HG03060 (cell line): ENCODE measurements at regions not wholly inside any gene's neighbourhood (a gene's known extent, or its start where the extent isn't known, plus 50 kb on each side); places are given as distances from the start of the nearest gene placed in this dataset.
"Not testable (repeated sequence)": the region's sequence is repeated elsewhere in the genome, so short reads cannot be mapped to it uniquely, and the experiment has no call there.

Experiments
- ATAC-seq: cut with Tn5 transposase; IDR thresholded peaks from one replicate; pipeline ENCODE4 v1.9.1; 2021; ENCODE audit warnings: low read depth, moderate number of reproducible peaks; ENCODE audit not compliant: unreplicated experiment

DNA sequence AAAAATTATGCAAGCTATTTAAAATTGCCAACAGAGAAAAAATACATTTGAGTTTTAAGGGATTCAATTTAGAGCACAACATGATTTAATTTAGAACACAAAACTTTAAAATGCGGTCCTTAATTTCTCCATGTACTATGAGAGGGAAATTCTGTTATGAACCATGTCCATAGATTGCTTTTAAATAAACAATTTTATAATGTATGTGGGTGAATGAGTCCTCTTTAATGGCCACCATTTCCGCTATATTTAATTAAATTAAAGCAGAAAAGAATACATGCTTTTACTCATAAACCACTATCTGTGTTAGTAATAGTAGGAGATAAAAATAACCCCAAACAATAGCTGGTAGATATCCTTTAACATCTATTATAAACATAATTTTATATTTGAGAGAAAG is 914.6 kb downstream of the LTN1 start:
- ATAC-seq, result no peak

DNA sequence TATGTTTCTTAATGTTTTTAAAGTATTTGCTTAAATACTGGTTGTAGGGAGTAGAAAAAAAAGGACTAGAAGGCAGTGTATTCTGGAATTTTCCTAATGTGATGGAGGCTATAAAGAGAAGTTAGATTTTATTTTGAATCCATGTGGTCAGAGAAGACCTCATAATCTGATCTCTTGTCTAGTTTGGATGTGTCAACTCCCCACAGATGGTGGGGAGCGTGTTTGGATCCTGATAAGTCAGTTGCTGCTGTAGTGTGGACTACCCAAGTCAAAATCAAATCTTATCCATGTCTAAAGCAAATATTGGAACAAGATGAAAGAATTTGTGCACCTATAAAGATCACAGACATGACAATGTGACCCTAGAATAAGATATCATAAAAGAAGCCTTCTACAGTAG is 918.0 kb downstream of the LTN1 start:
- no peak for ATAC-seq

DNA sequence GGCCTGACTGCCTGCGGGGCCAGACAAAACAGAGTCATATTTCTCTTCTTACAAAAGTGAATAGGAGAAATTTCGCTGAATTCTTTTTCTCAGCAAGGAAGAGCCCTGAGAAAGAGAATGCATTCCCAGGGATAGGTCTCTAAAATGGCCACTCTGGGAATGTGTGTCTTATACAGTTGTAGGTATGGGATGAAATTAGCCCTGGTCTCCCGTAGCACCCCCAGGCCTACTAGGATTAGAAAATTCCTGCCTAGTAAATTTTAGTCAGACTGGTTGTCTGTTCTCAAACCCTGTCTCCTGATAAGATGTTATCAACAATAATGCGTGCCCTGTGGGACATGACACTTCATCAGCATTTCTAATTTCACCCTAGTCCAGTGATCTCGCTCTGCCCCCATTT is 920.1 kb downstream of the LTN1 start:
- ATAC-seq, result no peak

DNA sequence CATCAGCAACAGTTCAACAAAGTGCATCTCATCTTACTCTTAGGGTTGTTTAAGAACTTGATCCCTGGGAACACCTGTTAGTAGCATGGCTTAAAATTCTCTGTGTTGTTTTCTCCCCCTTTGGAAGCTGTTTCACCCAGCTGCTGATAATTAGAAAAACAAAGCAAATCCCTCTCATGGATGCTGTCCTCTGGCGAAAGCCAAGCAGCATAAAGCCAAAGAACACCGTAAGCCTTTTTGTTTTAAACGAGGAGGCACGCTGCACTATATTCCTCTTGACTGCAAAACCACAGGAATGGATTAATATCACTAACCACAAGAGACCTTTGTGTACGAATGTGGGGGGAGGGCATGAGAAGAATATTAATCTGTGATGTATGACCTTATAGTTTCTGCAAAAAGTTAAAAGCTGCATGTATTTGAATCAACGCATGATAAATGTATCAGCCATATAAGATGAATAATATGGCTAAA is 923.2 kb downstream of the LTN1 start:
- ATAC-seq, result no peak

DNA sequence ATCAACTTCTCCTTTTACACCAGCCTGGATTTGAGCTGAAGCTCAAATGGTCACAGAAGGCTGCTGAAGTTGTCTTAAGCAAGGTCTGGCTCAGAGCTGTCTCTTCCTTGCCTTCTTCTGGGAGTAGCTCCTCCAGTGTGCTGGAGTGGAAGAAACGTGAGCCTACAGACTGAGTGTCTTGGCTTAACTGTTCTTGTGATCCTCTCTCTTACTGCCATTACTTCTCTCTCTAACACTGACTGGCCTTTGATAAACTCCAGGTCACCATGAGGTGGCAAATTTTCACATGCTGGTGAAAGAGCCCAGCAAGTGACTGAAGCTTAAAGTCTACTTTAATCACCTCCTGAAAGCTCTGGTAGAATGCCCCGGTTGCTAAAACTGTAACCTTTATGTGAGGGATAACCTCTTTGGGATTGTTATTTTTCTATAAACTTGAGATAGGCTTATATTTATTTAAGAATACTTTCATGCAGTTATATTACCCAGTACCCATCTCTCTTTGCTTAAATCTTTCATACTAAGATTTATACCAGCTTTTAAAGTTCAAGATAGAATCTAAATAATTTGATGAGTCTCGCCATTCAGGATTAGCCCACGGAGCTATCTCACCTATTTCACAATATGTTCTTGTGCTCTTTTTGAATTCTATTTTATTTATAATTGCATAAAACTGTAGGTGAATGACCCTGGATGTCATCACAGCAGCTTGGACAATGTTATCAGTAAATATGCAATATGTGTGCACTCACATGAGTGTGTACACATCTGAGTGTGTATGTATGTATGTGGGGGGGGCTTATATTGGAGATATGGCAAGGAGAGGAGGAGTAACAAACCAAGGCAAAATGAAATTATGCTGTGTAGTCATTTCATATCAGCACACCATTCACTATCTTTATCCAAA is 924.0 kb downstream of the LTN1 start:
- ATAC-seq, result no peak

DNA sequence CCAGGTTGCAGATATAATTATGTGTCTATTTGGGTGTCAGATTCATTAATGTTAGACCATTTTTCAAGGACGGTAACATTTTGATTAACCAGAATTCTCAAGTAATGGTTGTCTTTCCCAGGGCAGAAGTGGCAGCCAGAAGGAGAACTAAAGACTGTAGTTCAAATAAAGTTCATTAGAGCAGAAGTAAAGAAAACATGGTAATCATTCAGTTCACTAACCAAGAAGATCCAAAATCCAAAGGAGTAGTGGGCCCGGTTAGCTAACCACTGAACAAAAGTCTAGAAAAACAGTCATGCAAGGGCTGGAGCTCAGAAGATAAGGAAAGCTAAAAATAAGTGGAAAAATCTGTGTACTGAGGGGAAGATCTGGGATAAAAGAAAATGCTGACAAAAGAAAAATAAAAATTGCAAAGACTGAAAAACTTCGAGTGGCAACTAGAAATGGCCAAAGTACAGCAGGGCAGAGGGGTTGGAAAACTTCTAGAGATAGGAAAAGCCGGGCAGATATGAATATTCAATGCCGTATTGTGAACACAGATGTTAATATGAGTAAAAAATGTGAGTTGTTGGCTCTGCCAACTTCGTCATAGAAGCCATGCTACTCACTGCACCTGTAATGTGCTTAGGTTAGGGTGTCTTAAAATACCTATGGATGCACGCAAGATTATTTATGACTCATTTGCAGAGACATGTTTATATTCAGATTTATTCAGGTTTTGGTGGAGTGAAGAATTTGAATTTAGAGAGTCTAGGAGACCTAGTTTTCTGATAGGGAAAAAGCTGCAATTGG is 925.9 kb downstream of the LTN1 start:
- ATAC-seq, result no peak

DNA sequence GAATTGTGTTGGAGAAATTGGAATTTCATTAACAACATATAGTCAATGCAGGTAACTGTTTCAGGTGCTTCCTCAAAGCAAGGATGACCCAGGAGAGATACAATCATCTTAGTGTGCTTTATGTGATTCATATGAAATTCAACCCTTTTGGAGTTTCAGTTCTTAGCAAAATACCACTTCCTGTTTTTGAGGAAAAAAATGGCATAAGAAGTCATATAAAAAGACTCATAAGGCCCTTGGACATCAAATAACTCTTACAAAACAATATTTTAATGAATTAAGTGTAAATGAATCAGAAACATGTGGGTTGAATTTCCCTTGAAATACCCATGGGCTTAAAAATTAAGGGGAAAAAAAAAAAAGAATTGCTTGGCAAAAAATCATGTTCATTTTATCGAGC is 926.6 kb downstream of the LTN1 start:
- no peak for ATAC-seq

DNA sequence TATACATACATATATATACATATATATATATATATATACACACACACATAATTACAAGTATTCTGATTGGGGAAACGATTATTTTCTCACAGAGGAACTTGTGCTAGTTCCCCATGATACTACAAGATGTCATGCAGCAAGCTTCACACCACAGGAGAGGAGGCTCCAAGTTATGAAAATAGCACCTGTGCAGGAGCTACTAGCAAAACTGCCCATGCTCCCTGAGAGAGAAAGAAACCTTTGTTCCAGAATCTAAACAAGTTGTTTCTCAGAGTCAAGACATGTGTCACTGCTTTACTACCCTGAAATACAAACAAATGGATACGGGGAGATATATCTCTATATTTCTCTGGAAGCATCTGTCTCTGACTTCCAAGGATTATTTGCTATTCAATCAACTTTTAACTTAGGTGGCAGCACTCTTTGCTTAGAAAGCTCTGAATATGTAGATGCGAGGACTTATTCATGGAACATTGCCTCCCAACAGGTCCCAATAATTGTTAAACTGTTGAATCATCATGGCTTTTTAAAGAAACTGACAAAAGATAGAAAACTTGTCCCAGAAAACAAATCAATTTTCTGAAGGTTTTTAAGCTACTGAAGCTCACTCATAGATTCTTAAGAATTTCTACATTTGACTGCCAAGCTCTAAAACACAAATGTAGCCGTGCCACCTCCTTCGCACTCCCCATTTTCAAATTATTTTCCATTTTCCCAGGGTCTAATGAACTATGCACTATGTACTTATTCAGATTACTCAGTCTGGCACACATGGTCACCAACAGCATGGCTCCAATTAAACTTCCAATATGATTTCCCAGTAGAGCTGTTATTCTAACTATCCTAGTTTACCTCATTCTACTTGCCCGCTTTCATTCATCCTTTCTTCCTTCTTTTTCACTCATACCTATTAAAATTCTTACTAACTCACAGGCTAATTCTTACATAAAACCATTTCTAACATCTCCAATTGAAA is 929.1 kb downstream of the LTN1 start:
- no peak for ATAC-seq

DNA sequence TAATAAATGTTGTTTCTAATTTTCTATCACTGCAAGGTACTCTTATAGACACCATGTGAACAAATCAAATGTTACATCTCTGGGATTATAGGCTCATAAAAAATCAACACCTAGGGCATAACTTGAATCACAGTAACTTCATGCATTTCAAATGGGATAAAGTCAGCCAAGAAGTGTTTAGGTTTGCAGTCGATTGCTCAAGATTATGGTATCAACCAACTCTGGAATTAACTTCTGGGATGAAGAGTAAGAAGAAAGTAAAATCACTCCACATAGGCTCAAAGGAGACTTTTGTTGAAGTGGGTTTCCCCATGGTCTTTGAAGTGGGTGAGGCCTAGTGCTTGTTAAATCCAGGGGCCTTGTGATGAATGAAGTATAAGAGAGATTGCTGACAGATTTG is 939.7 kb downstream of the LTN1 start:
- ATAC-seq, result not testable (repeated sequence)

DNA sequence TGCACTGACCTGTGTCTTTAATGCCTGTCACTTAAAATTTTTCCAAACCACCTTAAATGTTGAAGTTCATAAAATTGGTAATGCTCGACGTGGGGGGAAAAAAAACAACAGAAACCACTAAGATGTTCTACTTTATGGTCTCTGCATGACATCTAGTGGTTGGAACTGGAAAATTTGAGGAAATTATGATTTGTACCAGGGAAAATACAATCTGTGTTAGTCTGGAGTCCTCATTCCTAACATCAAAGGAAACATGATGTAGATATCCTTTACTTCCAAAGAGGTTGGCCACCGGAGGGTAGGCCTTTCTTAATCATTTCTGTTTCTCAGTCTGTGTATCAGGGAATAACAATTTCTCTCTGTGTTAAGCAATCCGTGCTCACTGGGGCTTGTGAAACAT is 941.0 kb downstream of the LTN1 start:
- ATAC-seq, result not testable (repeated sequence)

DNA sequence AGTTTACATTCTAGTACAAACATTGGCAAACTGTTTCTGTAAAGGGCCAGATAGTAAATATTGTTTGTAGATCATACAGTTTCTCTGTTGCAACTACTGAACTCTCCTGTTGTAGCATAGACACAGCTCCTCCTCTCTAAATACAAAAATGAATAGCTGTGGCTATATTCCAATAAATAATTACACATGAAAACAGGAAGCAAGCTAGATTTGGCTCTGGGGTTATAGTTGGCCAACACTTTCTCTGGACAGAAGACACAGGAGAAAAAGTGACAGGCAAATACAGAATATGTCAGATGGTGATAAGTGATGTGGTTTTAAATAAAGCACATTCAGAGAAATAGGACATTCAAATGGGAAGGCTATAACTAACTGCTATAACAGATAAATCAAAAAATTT is 957.0 kb downstream of the LTN1 start:
- not testable (repeated sequence) for ATAC-seq

DNA sequence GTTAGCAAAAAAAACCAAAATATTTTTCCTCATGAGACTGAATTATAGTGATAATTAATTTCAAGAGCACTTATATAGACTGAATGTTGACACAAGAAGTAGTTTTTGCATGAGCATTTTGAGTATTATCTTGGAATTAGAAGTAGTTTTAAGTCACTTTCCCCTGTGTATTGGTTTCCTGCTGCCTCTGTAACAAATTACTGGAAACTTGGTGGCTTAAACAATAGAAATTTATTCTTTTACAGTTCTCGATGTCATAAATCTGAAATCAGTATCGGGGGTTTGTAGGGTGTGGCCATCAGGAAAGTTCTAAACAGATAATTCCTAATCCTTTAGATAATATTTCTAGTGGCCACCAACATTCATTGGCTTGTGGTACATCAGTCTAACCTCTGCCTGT is 957.8 kb downstream of the LTN1 start:
- ATAC-seq, result not testable (repeated sequence)

DNA sequence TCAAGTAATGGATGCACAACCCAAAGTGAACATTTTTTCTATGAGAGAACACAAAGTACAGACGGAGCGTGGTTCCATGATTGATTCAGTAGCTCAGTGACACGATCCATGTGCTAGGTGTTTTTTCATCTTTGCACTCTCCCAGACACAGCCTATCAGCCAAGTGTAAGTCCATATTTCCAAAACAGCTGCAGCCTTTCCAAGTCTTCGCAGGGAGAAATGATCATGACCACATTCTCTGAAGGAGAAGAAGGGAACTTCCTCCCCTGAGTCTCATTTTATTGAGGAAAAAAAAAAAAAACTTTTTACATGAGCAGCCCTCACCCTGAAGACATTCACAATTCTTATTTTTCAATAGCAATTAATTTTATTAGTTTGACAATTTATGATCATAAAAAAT is 958.3 kb downstream of the LTN1 start:
- ATAC-seq, result not testable (repeated sequence)

DNA sequence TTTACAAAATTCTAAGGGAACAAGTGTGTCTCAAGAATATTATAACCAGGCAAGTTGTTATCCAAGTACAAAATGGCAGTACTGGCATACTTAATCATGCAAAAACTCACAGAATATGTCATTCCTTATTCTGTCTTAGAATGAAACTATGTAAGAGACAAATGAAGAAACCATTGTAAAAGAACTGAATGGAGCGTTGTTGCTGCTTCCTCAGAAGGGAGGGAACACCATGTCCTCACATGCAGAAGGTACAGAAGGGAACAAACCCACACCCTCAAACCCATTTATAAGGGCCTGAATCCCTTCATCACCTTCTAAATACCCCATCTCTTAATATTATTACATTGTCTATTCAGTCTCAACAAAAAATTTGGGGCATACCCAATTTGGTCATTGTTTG is 960.0 kb downstream of the LTN1 start:
- ATAC-seq, result not testable (repeated sequence)

DNA sequence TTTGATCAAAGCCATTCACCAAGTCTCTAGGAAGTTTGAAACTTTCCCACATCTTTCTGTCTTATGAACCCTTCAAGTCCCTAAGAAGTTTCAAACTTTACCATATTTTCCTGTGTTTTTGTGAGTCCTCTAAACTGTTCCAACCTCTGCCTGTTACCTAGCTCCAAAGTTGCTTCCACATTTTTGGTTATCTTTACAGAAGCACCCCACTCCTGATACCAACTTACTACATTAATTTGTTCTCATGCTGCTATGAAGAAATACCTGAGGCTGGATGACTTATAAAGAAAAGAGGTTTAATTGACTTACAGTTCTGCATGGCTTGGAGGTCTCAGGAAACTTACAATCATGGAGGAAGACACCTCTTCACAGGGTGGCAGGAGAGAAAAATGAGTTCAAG is 961.6 kb downstream of the LTN1 start:
- not testable (repeated sequence) for ATAC-seq

DNA sequence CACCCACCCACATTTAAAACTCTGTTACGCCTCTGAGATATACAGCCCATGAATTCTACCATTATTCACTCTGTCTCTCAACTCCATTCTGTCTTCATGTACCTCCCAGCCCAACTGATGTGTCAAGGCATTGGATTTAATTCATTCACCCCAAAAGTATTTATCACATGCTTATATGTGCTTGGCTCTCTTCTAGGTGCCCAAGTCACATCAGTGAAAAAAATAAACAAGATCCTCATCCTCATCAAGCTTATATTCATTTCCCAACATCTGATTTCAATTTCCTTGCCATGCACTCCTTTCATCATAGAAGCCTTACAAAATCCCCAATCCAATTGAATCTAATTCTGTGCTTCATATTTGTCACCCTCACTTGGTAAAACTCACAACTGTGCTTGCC is 967.6 kb downstream of the LTN1 start:
- no peak for ATAC-seq

DNA sequence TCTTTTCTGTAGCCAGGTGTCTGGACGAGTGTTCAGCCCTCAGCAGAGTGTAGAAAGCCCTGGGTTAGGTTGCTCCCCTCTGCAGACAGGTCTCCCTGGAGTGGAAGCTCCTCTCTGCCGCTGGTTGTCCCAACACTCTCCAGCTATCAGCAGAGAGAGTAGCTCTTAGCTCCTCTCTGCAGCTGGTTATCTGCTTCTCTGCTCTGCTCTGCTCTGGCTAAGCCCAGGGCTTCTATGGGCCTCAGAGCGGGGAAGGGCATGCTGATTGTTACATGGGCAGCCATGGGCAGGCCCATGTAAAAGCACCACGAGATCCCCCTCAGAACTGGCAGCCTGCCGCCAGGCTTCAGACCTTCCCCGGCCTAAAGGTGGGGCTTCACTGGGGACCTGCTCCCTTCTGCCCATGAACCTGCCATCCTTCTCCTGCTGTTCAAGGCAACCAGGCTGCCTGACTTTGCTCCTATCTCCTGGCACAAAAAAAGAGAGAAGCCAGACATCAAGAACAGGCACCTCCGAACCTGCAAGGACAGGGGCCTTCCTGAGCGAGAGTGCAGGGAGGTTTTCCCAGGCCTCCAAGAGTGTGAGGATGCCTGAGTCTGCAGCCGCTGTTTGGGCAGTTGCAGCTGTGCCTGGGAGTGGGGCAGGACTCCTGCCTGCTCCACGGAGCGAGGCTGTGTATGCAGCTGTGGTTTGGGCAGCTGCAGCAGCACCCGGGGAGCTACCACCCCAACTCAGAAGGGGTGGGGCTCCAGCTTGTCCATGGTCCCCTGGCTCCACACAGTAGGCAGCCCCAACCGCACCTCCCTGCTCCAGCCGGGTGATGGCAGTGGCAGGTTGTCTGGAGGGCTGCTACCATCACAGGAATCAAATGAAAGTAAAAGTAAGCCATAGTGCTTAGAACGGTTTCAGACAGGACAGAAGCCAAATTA is 973.7 kb downstream of the LTN1 start:
- ATAC-seq, result peak; percentile 92

DNA sequence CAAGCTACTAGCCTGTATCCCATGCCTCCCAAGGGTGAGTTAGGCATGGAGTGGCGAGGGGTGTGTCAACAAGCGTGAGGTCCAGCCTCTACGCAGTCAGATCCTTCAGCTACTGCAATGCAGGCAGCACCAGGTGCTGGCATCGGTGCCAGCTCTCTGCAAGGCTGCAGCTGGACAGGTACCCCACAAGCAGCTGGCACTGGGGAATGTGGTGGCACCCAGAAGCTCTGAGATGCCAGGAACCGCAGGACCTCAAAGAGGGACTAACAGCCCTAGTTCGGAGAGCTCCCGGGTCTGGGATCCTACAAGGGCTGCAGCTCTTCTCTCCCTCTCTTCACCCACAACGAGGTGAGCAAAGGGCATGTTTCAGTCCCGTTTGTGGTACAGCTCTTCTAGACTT is 974.5 kb downstream of the LTN1 start:
- no peak for ATAC-seq

DNA sequence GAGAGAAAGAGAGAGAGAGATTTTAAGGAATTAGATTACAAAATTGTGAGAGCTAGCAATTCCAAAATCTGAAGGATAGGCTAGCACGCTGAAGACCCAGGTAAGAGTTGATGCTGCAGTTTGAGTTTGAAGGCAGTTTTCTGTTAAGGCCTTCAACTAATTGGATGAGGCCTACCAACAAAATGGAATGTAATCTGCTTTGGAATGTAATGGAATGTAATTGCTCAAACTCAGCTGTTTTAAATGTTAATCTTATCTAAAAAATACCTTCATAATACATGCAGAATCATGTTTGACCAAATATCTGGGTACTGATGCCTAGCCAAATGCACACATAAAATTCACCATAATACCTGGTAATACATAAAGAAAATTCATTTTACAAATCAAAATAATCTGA is 976.1 kb downstream of the LTN1 start:
- no peak for ATAC-seq
